ENCODE measurements at regions not wholly inside any gene's neighbourhood (a gene's known extent, or its start where the extent isn't known, plus 50 kb on each side); places are given as distances from the start of the nearest gene placed in this dataset.

DNA sequence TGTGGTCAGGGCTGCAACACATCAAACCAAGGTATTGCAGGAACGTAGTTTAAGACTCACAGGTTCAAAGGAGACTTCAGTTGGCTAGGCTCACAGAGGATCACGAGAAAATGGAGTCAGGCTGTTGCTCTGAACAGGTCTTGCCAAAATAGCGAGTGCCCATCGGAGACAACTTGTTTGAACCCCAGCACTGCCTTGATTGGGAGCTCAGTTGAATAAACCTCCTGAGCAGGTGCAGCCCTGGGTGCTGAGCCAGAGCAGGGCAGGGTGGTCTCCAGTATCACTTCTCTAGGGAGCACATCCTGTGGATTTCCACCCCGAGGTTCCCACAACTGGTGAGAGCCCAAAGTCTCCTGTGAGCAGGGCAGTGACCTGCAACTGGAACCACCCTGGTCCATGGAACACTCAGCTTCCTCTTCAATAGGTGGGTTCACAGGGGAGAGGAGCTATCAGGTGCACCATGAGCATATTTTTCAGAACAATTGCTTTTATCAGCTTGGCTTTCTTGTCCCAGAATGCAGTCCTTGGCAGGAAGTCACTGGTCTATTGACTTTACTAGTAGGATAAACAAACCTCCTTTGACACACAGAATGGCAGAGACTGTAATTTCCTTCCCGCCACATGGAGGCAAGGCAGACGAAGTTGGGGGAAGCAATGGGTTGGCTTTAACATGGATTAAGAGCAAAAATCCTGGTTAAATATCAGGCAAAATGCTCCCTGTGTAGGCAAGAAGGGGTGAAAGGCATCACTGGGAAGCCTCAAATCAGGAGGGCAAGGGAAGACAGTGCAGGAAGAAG is 267.7 kb upstream of the FOXQ1 start:
- H3K9me3 ChIP-seq (ENCODE audit: low read depth, low read length), result no peaks in the 10 kb centered on the region
- DNase-seq (ENCODE audit: insufficient read length, low spot score, missing footprints), result no peak
- H3K27me3 ChIP-seq (ENCODE audit: insufficient read depth, low read length), result peaks cover 10% of the 10 kb centered on the region
- TF ChIP-seq, protein P1, sequence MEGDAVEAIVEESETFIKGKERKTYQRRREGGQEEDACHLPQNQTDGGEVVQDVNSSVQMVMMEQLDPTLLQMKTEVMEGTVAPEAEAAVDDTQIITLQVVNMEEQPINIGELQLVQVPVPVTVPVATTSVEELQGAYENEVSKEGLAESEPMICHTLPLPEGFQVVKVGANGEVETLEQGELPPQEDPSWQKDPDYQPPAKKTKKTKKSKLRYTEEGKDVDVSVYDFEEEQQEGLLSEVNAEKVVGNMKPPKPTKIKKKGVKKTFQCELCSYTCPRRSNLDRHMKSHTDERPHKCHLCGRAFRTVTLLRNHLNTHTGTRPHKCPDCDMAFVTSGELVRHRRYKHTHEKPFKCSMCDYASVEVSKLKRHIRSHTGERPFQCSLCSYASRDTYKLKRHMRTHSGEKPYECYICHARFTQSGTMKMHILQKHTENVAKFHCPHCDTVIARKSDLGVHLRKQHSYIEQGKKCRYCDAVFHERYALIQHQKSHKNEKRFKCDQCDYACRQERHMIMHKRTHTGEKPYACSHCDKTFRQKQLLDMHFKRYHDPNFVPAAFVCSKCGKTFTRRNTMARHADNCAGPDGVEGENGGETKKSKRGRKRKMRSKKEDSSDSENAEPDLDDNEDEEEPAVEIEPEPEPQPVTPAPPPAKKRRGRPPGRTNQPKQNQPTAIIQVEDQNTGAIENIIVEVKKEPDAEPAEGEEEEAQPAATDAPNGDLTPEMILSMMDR (IDR thresholded peaks at IDR 0.05; ENCODE audit: extremely low read depth, low read depth, low read length), result no peak
- no peak overlapping the region for H2AFZ ChIP-seq (ENCODE audit: low read length)
- H4K20me1 ChIP-seq (ENCODE audit: insufficient read depth, low read length), result no peaks in the 10 kb centered on the region
- H3K36me3 ChIP-seq (ENCODE audit: insufficient read depth, low read length), result no peaks in the 10 kb centered on the region
- H3K4me2 ChIP-seq (ENCODE audit: insufficient read depth, low read length), result no peak overlapping the region
- no peaks in the 10 kb centered on the region for H3K79me2 ChIP-seq (ENCODE audit: insufficient read depth, low read length)
- no peaks in the 10 kb centered on the region for H3K4me1 ChIP-seq (ENCODE audit: insufficient read depth, low read length)
- H3K27ac ChIP-seq (ENCODE audit: low read depth, low read length), result no peak overlapping the region
- H3K4me3 ChIP-seq (ENCODE audit: insufficient read depth, low read length), result no peak overlapping the region

DNA sequence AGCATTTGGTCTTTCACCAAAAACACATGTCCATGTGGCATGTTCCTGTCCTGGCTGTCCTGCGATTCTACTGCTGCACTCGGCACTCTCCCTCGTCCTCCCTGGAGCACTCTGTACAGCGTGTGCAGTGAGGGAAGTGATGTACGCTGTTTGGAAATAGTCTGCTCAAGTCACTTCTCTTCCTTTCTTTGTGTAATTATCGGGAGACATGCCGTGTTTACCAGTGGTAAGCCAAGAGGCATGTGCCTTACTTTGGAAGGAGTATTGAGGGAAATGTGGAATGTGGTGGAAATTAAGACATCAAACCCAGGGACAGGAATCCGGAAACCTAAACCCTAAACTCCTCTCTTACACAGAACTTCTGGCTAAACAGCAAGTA is 268.5 kb upstream of the FOXQ1 start:
- H3K36me3 ChIP-seq (ENCODE audit: insufficient read depth, low read length), result no peaks in the 10 kb centered on the region
- no peaks in the 10 kb centered on the region for H4K20me1 ChIP-seq (ENCODE audit: insufficient read depth, low read length)
- no peak overlapping the region for H3K4me2 ChIP-seq (ENCODE audit: insufficient read depth, low read length)
- no peaks in the 10 kb centered on the region for H3K9me3 ChIP-seq (ENCODE audit: low read depth, low read length)
- no peak overlapping the region for H3K27ac ChIP-seq (ENCODE audit: low read depth, low read length)
- no peak overlapping the region for H2AFZ ChIP-seq (ENCODE audit: low read length)
- H3K4me1 ChIP-seq (ENCODE audit: insufficient read depth, low read length), result no peaks in the 10 kb centered on the region
- no peak for DNase-seq (ENCODE audit: insufficient read length, low spot score, missing footprints)
- H3K4me3 ChIP-seq (ENCODE audit: insufficient read depth, low read length), result no peak overlapping the region
- no peaks in the 10 kb centered on the region for H3K79me2 ChIP-seq (ENCODE audit: insufficient read depth, low read length)
- TF ChIP-seq, protein P1 (IDR thresholded peaks at IDR 0.05; ENCODE audit: extremely low read depth, low read depth, low read length), result no peak
- H3K27me3 ChIP-seq (ENCODE audit: insufficient read depth, low read length), result peaks cover 10% of the 10 kb centered on the region

DNA sequence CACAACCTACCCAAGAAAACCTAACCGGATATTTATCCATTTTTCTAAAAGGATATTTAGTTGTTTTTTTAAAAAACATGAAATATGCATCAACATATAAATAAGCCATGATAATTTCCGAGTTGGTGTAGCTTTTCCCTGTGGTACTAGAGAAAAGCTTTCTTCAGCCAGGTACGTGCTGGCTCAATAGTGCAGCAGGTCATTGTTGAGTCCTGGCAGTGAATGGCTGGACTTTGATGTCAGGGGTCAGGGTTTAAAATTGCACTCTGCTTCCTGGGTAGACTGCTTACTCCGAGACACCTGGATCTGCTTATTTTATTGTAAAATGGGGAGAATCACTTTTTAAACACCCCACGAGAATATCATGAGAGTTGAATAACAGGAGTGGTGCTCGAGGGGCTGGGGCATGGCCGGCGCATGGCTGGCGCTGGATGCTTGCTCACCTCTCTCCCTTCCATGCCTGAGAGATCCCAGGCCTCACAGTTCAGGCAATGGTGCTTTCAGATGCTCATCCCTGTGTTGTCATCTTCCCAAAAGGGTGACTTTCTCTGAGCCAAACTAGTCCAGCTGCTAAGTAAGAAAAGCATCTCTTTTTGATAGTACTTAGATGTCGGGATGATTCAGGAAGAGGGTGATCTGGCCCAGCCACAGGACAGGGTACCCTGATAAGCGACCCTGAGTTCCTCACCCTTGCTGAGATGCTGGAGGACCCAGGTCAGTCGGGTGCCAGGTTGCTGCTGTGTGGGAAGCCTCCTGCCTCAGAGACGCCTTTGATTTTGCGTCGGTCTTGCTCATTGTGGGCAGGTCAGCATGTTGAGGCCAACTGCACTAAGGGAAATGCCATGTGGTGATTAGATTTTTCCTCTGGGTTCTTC is 269.1 kb upstream of the FOXQ1 start:
- Histone ChIP-seq H3K4me1 (ENCODE audit: insufficient read depth, low read length) (no peaks in the 10 kb centered on the region), H3K79me2 (ENCODE audit: insufficient read depth, low read length) (no peaks in the 10 kb centered on the region), H3K4me2 (ENCODE audit: insufficient read depth, low read length) (no peak overlapping the region), H3K27me3 (ENCODE audit: insufficient read depth, low read length) (peaks cover 10% of the 10 kb centered on the region), H3K4me3 (ENCODE audit: insufficient read depth, low read length) (no peak overlapping the region), H4K20me1 (ENCODE audit: insufficient read depth, low read length) (no peaks in the 10 kb centered on the region), H3K27ac (ENCODE audit: low read depth, low read length) (no peak overlapping the region), H3K9me3 (ENCODE audit: low read depth, low read length) (no peaks in the 10 kb centered on the region), H3K36me3 (ENCODE audit: insufficient read depth, low read length) (no peaks in the 10 kb centered on the region), H2AFZ (ENCODE audit: low read length) (no peak overlapping the region)
- no peak for DNase-seq (ENCODE audit: insufficient read length, low spot score, missing footprints)
- TF ChIP-seq, protein P1 (IDR thresholded peaks at IDR 0.05; ENCODE audit: extremely low read depth, low read depth, low read length), result no peak

DNA sequence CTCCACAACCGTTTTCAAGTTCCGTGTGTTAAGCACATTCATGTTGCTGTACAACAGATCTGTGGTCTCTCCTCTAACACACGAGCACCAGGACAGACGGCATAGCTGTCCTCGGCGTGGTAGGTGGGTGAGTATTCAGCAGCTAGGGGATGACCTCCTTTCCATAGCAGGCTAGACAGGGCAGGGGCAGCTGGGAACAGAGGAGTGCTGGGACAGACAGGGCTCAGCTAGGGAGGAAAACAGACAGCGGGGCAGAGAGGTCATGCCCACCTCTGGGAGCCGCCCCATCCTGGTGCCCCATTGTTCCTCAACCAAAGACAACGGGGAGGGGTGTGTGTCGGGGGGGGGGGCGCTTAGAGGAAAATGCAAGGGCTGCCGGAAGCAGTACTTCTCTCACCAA is 271.5 kb upstream of the FOXQ1 start:
- Histone ChIP-seq H3K36me3 (ENCODE audit: insufficient read depth, low read length) (no peaks in the 10 kb centered on the region), H3K79me2 (ENCODE audit: insufficient read depth, low read length) (no peaks in the 10 kb centered on the region), H2AFZ (ENCODE audit: low read length) (no peak overlapping the region), H3K4me3 (ENCODE audit: insufficient read depth, low read length) (no peak overlapping the region), H3K27ac (ENCODE audit: low read depth, low read length) (no peak overlapping the region), H3K9me3 (ENCODE audit: low read depth, low read length) (no peaks in the 10 kb centered on the region), H3K27me3 (ENCODE audit: insufficient read depth, low read length) (peaks cover 10% of the 10 kb centered on the region), H4K20me1 (ENCODE audit: insufficient read depth, low read length) (no peaks in the 10 kb centered on the region), H3K4me2 (ENCODE audit: insufficient read depth, low read length) (no peak overlapping the region), H3K4me1 (ENCODE audit: insufficient read depth, low read length) (no peaks in the 10 kb centered on the region)
- no peak for DNase-seq (ENCODE audit: insufficient read length, low spot score, missing footprints)
- TF ChIP-seq, protein P1 (IDR thresholded peaks at IDR 0.05; ENCODE audit: extremely low read depth, low read depth, low read length), result no peak

Data from osteoblast (primary cell).